ENCODE measurements at regions not wholly inside any gene's neighbourhood (a gene's known extent, or its start where the extent isn't known, plus 50 kb on each side); places are given as distances from the start of the nearest gene placed in this dataset.

GRCh38 chr10:90579602-90580242 lies 278.1 kb downstream of the HTR7 start:
- in situ Hi-C loops (cut with HindIII; ENCODE audit: low pct_unique_long_range_greater_than_20kb, low sequenced_read_pairs) (no loop called here), intact Hi-C loops (cut with micrococcal nuclease; ENCODE audit: unreplicated experiment) (no loop called here)
- no peak overlapping the region for H3K27ac ChIP-seq (ENCODE audit: low read length)
- no peaks in the 10 kb centered on the region for H3K27me3 ChIP-seq (ENCODE audit: control insufficient read depth, insufficient read depth, low read length)
- H3K36me3 ChIP-seq (ENCODE audit: control insufficient read depth, insufficient read depth, low read length), result no peaks in the 10 kb centered on the region
- TF ChIP-seq POLR2AphosphoS5 (IDR thresholded peaks at IDR 0.05; ENCODE audit: low read depth, low read length) (no peak), CTCF (IDR thresholded peaks at IDR 0.05) (0 out of 2 replicates have a peak, but pooled peaks have one; percentile 10)
- no peaks in the 10 kb centered on the region for H3K4me1 ChIP-seq (ENCODE audit: control insufficient read depth, insufficient read depth, low read length)
- CTCF ChIA-PET, result no interaction called here
- BruUV-seq (replicated peaks), result no TSS peak
- no peak for ATAC-seq
- no peak for DNase-seq (ENCODE audit: low read depth, low spot score)
- no peaks in the 10 kb centered on the region for H3K9me3 ChIP-seq (ENCODE audit: control insufficient read depth, insufficient read depth, low read depth, low read length)
- no peak overlapping the region for H3K4me3 ChIP-seq (ENCODE audit: low read depth in 2 of 2, low read length in 2 of 2)
- POLR2A ChIA-PET, result no interaction called here

DNA sequence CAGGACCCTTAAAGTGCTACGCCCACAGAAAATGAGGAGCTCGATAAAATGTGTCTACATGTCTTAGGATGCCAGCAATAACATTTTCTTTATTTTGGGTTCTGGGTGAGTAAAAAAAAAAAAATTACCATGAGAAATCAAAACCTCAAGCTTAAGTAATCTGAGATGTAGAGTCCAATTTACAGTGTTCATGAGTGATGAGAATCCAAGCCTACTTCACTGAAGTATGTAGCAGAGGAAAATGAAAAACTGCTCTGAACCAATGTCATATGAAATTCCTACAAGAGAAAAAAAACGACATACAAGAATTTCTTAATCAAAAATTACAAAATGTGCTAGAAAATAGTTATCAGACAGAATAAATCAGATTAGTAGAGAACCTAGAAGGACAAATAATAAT lies 274.4 kb downstream of the HTR7 start:
- no peaks in the 10 kb centered on the region for H3K36me3 ChIP-seq (ENCODE audit: control insufficient read depth, insufficient read depth, low read length)
- in situ Hi-C loops (cut with HindIII; ENCODE audit: low pct_unique_long_range_greater_than_20kb, low sequenced_read_pairs) (no loop called here), intact Hi-C loops (cut with micrococcal nuclease; ENCODE audit: unreplicated experiment) (no loop called here)
- CTCF ChIA-PET, result interaction anchor here (0.6 kb wide), 1 partner anchor 29 kb away, joined by 4 read pairs; no protein-coding TSS in a partner anchor
- no peaks in the 10 kb centered on the region for H3K4me1 ChIP-seq (ENCODE audit: control insufficient read depth, insufficient read depth, low read length)
- no peak for DNase-seq (ENCODE audit: low read depth, low spot score)
- no peaks in the 10 kb centered on the region for H3K27me3 ChIP-seq (ENCODE audit: control insufficient read depth, insufficient read depth, low read length)
- no peak for TF ChIP-seq REST (IDR thresholded peaks at IDR 0.05; ENCODE audit: insufficient read depth in 1 of 2, low read depth in 2 of 2, low read length in 1 of 2)
- TF ChIP-seq CTCF (IDR thresholded peaks at IDR 0.05), result no peak
- TF ChIP-seq SIN3A (IDR thresholded peaks at IDR 0.05; ENCODE audit: borderline replicate concordance, insufficient read depth, low read depth, low read length), result no peak
- TF ChIP-seq POLR2AphosphoS5 (IDR thresholded peaks at IDR 0.05; ENCODE audit: low read depth, low read length), result no peak
- no peak for TF ChIP-seq TCF7L2 (IDR thresholded peaks at IDR 0.05; ENCODE audit: low read depth, low read length)
- H3K27ac ChIP-seq (ENCODE audit: low read length), result no peak overlapping the region
- H3K9me3 ChIP-seq (ENCODE audit: control insufficient read depth, insufficient read depth, low read depth, low read length), result no peaks in the 10 kb centered on the region
- no peak for ATAC-seq
- no peak overlapping the region for H3K4me3 ChIP-seq (ENCODE audit: low read depth in 2 of 2, low read length in 2 of 2)
- no TSS peak for BruUV-seq (replicated peaks)
- POLR2A ChIA-PET, result no interaction called here

Data from Panc1 (cell line).